ENCODE measurements at regions not wholly inside any gene's neighbourhood (a gene's known extent, or its start where the extent isn't known, plus 50 kb on each side); places are given as distances from the start of the nearest gene placed in this dataset.

GRCh38 chr2:221130431-221130830 lies 441.7 kb downstream of the EPHA4 start:
- no peaks in the 10 kb centered on the region for H3K27me3 Mint-ChIP-seq
- no peaks in the 10 kb centered on the region for H3K4me1 Mint-ChIP-seq (ENCODE audit: low read depth)
- no peak overlapping the region for H3K4me3 Mint-ChIP-seq
- peaks cover 12% of the 10 kb centered on the region for H3K9me3 Mint-ChIP-seq
- intact Hi-C loops (cut with micrococcal nuclease) = no loop called here
- no peaks in the 10 kb centered on the region for H3K36me3 Mint-ChIP-seq (ENCODE audit: low read depth)
- H3K27ac Mint-ChIP-seq = no peak overlapping the region

GRCh38 chr2:221133941-221134340 lies 438.2 kb downstream of the EPHA4 start:
- H3K36me3 Mint-ChIP-seq (ENCODE audit: low read depth) = no peaks in the 10 kb centered on the region
- no peak overlapping the region for H3K4me3 Mint-ChIP-seq
- H3K9me3 Mint-ChIP-seq = no peaks in the 10 kb centered on the region
- H3K27ac Mint-ChIP-seq = no peak overlapping the region
- intact Hi-C loops (cut with micrococcal nuclease) = no loop called here
- H3K27me3 Mint-ChIP-seq = no peaks in the 10 kb centered on the region
- no peaks in the 10 kb centered on the region for H3K4me1 Mint-ChIP-seq (ENCODE audit: low read depth)

- Mint-ChIP-seq H3K36me3 (ENCODE audit: low read depth) (no peaks in the 10 kb centered on the region), H3K4me1 (ENCODE audit: low read depth) (no peaks in the 10 kb centered on the region), H3K9me3 (no peaks in the 10 kb centered on the region), H3K27me3 (no peaks in the 10 kb centered on the region), H3K27ac (no peak overlapping the region), H3K4me3 (no peak overlapping the region)
- intact Hi-C loops (cut with micrococcal nuclease) = no loop called here
These were observed 437.4 kb downstream of the EPHA4 start for GRCh38 chr2:221134718-221135117.

DNA sequence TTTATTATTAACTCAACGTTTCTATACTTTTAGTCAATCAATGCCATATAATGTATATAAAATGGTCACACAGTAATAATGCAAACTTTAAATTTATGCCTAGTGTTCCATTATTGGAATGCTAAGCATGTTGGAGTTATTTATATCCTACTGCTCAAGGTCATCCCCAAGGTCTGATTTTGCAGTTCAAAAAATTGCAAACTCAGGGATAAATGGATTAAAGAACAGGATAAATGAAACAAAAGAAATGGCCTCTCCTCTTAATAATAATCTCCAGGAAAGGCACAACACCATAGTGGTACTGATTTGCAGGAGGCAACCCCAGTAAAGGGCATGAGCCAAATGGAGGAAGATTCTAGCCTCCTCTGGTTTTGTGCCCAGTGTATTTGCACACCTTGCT lies 436.4 kb downstream of the EPHA4 start:
- H3K9me3 Mint-ChIP-seq = no peaks in the 10 kb centered on the region
- no peak overlapping the region for H3K4me3 Mint-ChIP-seq
- no peaks in the 10 kb centered on the region for H3K36me3 Mint-ChIP-seq (ENCODE audit: low read depth)
- H3K27ac Mint-ChIP-seq = no peak overlapping the region
- no peaks in the 10 kb centered on the region for H3K27me3 Mint-ChIP-seq
- no peaks in the 10 kb centered on the region for H3K4me1 Mint-ChIP-seq (ENCODE audit: low read depth)
- intact Hi-C loops (cut with micrococcal nuclease) = no loop called here

GRCh38 chr2:221137385-221137784 lies 434.7 kb downstream of the EPHA4 start:
- Mint-ChIP-seq H3K36me3 (ENCODE audit: low read depth) (no peaks in the 10 kb centered on the region), H3K4me3 (no peak overlapping the region), H3K27ac (no peak overlapping the region), H3K4me1 (ENCODE audit: low read depth) (no peaks in the 10 kb centered on the region), H3K9me3 (no peaks in the 10 kb centered on the region), H3K27me3 (no peaks in the 10 kb centered on the region)
- intact Hi-C loops (cut with micrococcal nuclease) = no loop called here

GRCh38 chr2:221142341-221142740 lies 429.8 kb downstream of the EPHA4 start:
- no peak overlapping the region for H3K4me3 Mint-ChIP-seq
- H3K36me3 Mint-ChIP-seq (ENCODE audit: low read depth) = no peaks in the 10 kb centered on the region
- no peaks in the 10 kb centered on the region for H3K4me1 Mint-ChIP-seq (ENCODE audit: low read depth)
- intact Hi-C loops (cut with micrococcal nuclease) = no loop called here
- no peaks in the 10 kb centered on the region for H3K27me3 Mint-ChIP-seq
- no peak overlapping the region for H3K27ac Mint-ChIP-seq
- H3K9me3 Mint-ChIP-seq = no peaks in the 10 kb centered on the region

DNA sequence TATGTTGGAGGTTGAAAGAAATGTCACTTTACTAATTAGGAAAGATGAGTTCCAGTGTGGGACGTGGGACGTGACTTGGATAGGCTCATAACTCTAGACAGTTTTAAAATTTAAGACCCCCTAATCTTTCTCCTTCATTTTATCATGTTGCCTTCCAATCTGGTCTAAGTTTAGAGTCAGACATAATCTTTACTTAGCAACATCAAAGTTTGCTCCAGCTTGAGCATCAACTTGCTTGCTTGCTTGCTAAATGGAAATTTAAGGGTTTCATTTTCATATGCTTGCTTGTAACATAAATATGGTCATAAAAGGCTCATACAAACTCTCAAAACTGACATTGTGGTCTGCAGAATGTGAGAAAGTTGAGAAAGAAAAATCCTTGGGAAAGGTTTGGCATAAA lies 428.9 kb downstream of the EPHA4 start:
- Mint-ChIP-seq H3K4me1 (ENCODE audit: low read depth) (no peaks in the 10 kb centered on the region), H3K36me3 (ENCODE audit: low read depth) (no peaks in the 10 kb centered on the region), H3K4me3 (no peak overlapping the region), H3K27me3 (no peaks in the 10 kb centered on the region), H3K27ac (no peak overlapping the region), H3K9me3 (no peaks in the 10 kb centered on the region)
- intact Hi-C loops (cut with micrococcal nuclease) = no loop called here

DNA sequence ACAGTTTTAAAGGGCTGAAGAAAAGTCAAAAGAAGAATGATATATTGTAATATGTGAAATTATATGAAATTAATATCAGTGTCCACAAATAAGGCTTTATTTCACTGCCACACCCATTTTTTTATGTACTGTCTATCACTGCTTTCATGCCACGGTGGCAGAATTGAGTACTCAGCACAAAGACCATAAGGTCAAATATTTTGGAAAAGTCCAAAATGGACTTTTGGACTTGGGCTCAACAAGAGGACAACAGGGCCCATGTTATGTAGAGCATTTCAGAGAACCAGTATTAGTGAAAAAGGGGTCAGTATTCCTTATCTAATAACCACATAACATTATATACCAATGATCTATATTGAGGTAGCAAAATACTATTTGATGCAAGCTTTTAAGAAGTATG lies 427.2 kb downstream of the EPHA4 start:
- intact Hi-C loops (cut with micrococcal nuclease) = no loop called here
- Mint-ChIP-seq H3K27me3 (no peaks in the 10 kb centered on the region), H3K27ac (no peak overlapping the region), H3K9me3 (no peaks in the 10 kb centered on the region), H3K36me3 (ENCODE audit: low read depth) (no peaks in the 10 kb centered on the region), H3K4me3 (no peak overlapping the region), H3K4me1 (ENCODE audit: low read depth) (no peaks in the 10 kb centered on the region)

- H3K4me3 Mint-ChIP-seq = no peak overlapping the region
- no peaks in the 10 kb centered on the region for H3K4me1 Mint-ChIP-seq (ENCODE audit: low read depth)
- H3K27me3 Mint-ChIP-seq = no peaks in the 10 kb centered on the region
- H3K36me3 Mint-ChIP-seq (ENCODE audit: low read depth) = no peaks in the 10 kb centered on the region
- no peaks in the 10 kb centered on the region for H3K9me3 Mint-ChIP-seq
- intact Hi-C loops (cut with micrococcal nuclease) = no loop called here
- H3K27ac Mint-ChIP-seq = no peak overlapping the region
These were observed 426.7 kb downstream of the EPHA4 start for GRCh38 chr2:221145396-221145795.

DNA sequence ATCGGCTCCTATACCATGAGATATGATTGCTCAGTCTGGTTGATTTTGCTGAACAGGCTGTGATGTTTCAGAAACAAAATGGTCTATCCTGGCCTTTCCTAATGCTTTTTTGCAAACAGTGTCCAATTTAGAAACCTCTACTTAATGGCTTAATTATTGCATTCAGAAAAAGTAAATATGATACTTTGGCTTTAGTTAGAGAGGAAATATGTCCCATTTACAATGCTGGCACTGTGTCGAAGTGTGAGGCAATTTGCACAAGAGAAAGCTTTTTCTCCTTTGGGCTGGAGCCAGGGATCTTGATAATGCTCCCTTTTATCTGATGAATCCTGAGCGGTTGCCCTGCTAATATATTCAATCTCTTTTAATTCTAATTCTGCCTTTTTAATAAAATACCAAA lies 418.9 kb downstream of the EPHA4 start:
- Mint-ChIP-seq H3K4me3 (no peak overlapping the region), H3K27ac (no peak overlapping the region), H3K4me1 (ENCODE audit: low read depth) (no peaks in the 10 kb centered on the region), H3K9me3 (no peaks in the 10 kb centered on the region), H3K27me3 (no peaks in the 10 kb centered on the region), H3K36me3 (ENCODE audit: low read depth) (no peaks in the 10 kb centered on the region)
- intact Hi-C loops (cut with micrococcal nuclease) = no loop called here

- H3K36me3 Mint-ChIP-seq (ENCODE audit: low read depth) = no peaks in the 10 kb centered on the region
- H3K27me3 Mint-ChIP-seq = no peaks in the 10 kb centered on the region
- no peak overlapping the region for H3K4me3 Mint-ChIP-seq
- intact Hi-C loops (cut with micrococcal nuclease) = no loop called here
- no peaks in the 10 kb centered on the region for H3K9me3 Mint-ChIP-seq
- no peaks in the 10 kb centered on the region for H3K4me1 Mint-ChIP-seq (ENCODE audit: low read depth)
- no peak overlapping the region for H3K27ac Mint-ChIP-seq
These were observed 417.9 kb downstream of the EPHA4 start for GRCh38 chr2:221154176-221154575.

- Mint-ChIP-seq H3K36me3 (ENCODE audit: low read depth) (no peaks in the 10 kb centered on the region), H3K27ac (no peak overlapping the region), H3K27me3 (no peaks in the 10 kb centered on the region), H3K4me1 (ENCODE audit: low read depth) (no peaks in the 10 kb centered on the region), H3K4me3 (no peak overlapping the region), H3K9me3 (peaks cover under 1% of the 10 kb centered on the region)
- intact Hi-C loops (cut with micrococcal nuclease) = no loop called here
These were observed 415.9 kb downstream of the EPHA4 start for GRCh38 chr2:221156062-221156734.

DNA sequence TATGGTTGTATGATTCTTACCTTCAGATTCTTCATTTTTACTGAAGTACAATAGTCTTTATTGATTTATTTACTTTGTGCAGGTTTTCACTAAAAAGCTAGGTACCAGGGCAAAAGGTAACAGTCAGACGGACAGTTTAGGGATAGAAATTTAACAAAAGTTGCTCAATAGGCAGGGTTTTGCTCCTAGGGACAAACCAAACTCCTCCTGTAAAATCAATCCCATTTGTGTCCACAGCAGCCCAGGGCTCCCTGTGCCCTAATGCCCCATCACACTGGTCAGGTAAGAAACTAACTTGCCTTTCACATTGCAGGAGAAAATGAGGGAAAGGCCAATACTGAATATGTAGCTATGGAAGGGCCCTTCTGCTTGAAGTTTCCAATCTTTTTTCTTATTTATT lies 410.9 kb downstream of the EPHA4 start:
- Mint-ChIP-seq H3K27me3 (no peaks in the 10 kb centered on the region), H3K36me3 (ENCODE audit: low read depth) (no peaks in the 10 kb centered on the region)
- intact Hi-C loops (cut with micrococcal nuclease) = no loop called here

GRCh38 chr2:221166292-221166691 lies 405.8 kb downstream of the EPHA4 start:
- intact Hi-C loops (cut with micrococcal nuclease) = no loop called here
- H3K36me3 Mint-ChIP-seq (ENCODE audit: low read depth) = no peaks in the 10 kb centered on the region
- no peak overlapping the region for H3K27ac Mint-ChIP-seq
- H3K4me1 Mint-ChIP-seq (ENCODE audit: low read depth) = no peaks in the 10 kb centered on the region
- H3K4me3 Mint-ChIP-seq = no peak overlapping the region
- H3K27me3 Mint-ChIP-seq = no peaks in the 10 kb centered on the region
- H3K9me3 Mint-ChIP-seq = peaks cover 11% of the 10 kb centered on the region

More for the DNA sequence above, 410.9 kb downstream of the EPHA4 start:
- H3K4me3 Mint-ChIP-seq = no peak overlapping the region
- no peak overlapping the region for H3K27ac Mint-ChIP-seq
- H3K4me1 Mint-ChIP-seq (ENCODE audit: low read depth) = no peaks in the 10 kb centered on the region
- peaks cover 13% of the 10 kb centered on the region for H3K9me3 Mint-ChIP-seq

DNA sequence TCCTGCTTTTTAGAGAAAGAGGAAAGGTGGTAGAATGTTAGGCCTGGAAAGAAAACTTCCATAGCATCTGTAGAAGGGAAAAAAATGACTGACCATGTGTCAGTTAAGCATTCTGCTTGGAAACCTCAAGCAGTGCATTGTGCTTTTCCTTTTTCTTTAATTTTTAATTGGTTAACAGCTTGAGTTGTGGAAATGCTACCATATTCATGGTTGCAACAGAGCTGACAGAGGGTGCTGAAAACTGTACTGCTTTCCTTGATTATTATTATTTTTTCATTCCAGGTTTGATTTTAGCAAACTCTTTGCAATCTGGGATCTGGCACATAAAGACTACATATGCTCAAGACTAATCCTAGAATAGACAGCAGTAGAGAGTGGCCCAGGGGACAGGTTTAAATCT lies 404.5 kb downstream of the EPHA4 start:
- H3K27ac Mint-ChIP-seq = no peak overlapping the region
- H3K27me3 Mint-ChIP-seq = no peaks in the 10 kb centered on the region
- no peaks in the 10 kb centered on the region for H3K9me3 Mint-ChIP-seq
- H3K36me3 Mint-ChIP-seq (ENCODE audit: low read depth) = no peaks in the 10 kb centered on the region
- intact Hi-C loops (cut with micrococcal nuclease) = no loop called here
- H3K4me1 Mint-ChIP-seq (ENCODE audit: low read depth) = no peaks in the 10 kb centered on the region
- no peak overlapping the region for H3K4me3 Mint-ChIP-seq
